SH-SY5Y (cell line): ENCODE measurements at regions not wholly inside any gene's neighbourhood (a gene's known extent, or its start where the extent isn't known, plus 50 kb on each side); places are given as distances from the start of the nearest gene placed in this dataset.

ENCODE experiments used
- GATA2 ChIP-seq: IDR thresholded peaks from 2 replicates; pipeline ENCODE4 v1.6.1; 2011; ENCODE audit warnings: mild to moderate bottlenecking, low read depth, low read length
- GATA3 ChIP-seq: IDR thresholded peaks from 2 replicates; pipeline ENCODE4 v1.6.1; 2011; ENCODE audit warnings: low read depth, mild to moderate bottlenecking, low read length, moderate library complexity

GRCh38 chr14:61186341-61187195 lies 94.6 kb downstream of the TMEM30B start:
- no peak for TF ChIP-seq GATA2
- no peak for TF ChIP-seq GATA3

GRCh38 chr14:61185534-61185933 lies 95.6 kb downstream of the TMEM30B start:
- TF ChIP-seq GATA2 (no peak), GATA3 (no peak)

DNA sequence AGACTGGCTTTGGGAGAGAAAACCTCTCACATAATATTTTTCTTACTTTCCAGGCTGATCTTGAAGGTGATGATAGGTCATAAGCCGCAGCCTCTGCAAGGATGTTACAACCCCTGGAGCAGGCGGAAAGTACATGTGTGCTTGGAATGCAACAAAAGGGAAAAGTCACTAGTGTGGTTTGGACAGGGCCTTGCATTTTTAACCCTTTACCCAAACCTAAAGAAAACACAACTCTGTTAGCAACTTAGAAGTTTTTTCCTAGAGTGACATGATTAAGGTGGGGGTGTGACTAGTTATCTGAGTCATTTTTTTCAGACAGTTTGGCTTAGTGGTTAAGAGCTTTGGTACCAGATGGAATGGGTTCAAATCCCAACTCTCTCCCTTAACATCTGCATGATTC lies 97.0 kb downstream of the TMEM30B start:
- TF ChIP-seq GATA3 (no peak), GATA2 (no peak)

DNA sequence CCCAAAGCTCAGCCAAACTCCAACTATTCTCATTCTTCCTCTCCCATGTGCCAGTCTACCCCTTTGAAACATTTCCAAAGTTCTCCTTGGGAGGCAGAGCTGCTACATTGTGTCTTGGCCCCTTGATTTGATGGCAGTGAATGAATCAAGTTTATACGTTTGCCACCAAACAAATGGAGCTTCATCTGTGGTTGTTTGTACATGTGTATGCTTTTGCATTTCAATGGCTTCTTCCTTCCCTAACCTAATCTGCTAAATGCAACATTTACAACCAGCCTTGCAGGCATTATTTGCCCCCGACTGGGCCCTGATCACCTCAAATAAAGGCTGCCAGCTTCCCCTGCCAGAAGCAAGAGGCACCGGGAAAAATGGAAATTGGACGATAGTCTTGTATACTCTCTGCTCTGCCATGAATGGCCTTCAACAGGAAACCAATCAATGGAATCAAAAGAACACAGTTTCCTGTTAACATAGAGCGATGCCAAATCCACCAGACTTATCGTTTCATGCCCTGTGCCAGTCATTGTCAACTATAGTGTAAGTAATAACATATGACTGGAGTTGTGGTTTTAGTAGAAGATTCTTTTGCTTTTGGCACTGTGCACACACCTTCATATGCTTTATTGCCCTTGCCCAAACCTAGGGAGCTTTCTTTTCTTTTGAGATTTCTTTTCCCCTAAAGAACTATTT lies 97.8 kb downstream of the TMEM30B start:
- no peak for TF ChIP-seq GATA2
- TF ChIP-seq GATA3 = no peak

GRCh38 chr14:61179796-61180398 lies 101.2 kb downstream of the TMEM30B start:
- no peak for TF ChIP-seq GATA3
- no peak for TF ChIP-seq GATA2

GRCh38 chr14:61179061-61179690 lies 102.0 kb downstream of the TMEM30B start:
- TF ChIP-seq GATA2 (no peak), GATA3 (no peak)

DNA sequence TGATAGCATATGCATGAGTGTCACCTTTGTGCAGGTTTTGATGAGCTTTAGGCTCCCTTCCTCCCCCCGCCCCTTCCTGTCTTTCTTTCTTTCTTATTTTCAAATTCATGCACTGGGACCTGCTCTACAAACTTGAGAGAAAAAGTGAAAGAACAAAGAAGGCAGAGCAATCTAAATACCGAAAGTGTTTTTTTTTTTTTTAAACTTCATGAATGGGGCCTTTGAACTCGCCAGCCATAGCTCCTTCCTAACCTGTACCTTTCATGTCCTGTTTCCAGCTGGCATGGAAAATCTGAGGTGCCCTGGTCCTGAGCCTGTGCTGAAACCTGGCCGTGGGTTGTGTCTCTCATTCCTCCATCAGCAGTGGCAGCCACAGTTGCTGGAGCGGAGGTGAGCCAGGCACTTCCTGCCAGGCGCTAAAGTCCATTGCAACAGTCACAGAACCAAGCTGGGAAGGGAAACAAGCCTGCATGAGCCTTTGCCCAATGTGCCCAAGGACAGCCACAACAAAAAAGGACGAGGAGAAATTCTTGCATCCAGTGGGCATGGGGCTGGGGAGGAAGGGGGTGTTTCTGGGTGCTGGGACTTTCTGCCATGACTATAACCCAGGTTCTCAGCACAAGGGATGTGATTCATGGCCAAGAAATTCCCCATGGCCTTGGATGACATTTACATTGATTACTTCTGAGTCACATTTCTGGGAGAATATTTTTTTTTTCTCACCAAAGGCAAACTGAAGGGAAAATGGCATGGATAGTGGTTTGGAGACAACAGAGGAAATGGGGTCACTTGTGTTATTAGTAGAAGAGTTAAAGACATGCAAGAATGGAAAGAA lies 102.7 kb downstream of the TMEM30B start:
- TF ChIP-seq GATA2 (no peak), GATA3 (no peak)

GRCh38 chr14:61177279-61178225 lies 103.6 kb downstream of the TMEM30B start:
- TF ChIP-seq GATA3 = no peak
- no peak for TF ChIP-seq GATA2

GRCh38 chr14:61176686-61177085 lies 104.5 kb downstream of the TMEM30B start:
- TF ChIP-seq GATA3 (no peak), GATA2 (no peak)

DNA sequence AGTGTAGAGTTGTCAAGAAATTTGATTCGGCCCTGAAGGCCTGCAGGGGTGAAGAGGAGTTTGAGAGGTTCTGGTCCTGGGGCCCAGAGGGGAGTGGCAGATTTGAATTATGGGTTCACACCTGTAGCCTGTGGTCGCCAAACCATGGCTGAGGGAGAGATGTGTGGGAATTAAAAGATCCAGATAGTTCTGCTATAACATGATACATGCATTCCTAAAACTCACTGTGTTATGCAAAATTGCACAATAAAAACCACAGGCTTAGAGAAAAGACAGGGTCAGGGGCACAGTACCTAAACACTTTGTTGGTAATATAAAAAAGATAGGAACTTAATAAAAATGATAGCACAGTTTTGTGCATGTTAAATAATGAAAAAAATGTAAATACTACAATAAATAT lies 106.2 kb downstream of the TMEM30B start:
- TF ChIP-seq GATA3 (no peak), GATA2 (no peak)

DNA sequence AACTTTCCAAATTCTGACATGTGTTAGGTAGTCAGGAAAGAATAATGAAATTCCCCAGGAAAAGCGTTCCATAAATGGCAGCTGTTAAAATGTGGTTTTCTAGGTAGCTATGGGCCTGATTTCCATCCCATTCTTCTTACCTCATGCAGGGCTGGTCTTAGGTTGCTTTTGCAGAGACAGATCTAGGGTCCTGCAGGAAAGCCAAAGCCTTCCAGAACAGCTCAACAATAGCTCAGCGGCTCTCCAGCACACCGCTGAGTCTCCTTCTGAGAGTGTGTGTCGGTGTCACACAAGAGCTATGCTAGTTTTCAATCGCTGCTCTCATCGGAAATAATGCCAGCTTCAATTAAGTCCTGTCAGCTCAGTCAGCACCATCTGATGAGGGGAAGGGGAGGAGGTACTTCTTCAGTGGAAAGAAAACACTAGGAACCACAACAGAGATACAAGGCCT lies 106.7 kb downstream of the TMEM30B start:
- TF ChIP-seq GATA2 (no peak), GATA3 (no peak)

GRCh38 chr14:61171727-61172126 lies 109.4 kb downstream of the TMEM30B start:
- TF ChIP-seq GATA3 (no peak), GATA2 (no peak)
